ENCODE measurements at regions not wholly inside any gene's neighbourhood (a gene's known extent, or its start where the extent isn't known, plus 50 kb on each side); places are given as distances from the start of the nearest gene placed in this dataset.

DNA sequence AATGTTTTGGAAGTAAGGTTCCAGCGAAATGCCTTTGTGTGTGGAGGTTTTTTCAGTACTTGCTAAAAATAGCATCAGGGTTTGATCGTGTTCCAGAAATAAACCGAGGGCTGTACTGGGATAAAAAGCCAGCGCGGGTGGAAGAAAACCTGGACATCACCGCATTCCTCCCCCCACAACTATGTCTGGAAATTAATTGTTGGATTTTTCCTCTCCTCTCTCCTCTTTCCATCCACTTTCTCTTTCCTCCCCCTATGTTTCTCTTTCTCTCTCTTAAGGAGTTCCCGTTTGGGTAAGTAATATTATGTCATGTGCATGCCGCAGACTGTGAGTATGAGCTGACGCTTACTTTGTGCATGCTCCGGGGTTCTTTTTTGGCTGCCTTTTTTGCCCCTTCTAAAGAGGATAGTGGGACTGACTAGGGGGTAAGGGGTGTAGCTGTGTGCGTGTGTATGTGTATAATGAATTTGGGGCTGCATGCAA, 104.2 kb upstream of the HSD17B12 start:
- no peak for DNase-seq

DNA sequence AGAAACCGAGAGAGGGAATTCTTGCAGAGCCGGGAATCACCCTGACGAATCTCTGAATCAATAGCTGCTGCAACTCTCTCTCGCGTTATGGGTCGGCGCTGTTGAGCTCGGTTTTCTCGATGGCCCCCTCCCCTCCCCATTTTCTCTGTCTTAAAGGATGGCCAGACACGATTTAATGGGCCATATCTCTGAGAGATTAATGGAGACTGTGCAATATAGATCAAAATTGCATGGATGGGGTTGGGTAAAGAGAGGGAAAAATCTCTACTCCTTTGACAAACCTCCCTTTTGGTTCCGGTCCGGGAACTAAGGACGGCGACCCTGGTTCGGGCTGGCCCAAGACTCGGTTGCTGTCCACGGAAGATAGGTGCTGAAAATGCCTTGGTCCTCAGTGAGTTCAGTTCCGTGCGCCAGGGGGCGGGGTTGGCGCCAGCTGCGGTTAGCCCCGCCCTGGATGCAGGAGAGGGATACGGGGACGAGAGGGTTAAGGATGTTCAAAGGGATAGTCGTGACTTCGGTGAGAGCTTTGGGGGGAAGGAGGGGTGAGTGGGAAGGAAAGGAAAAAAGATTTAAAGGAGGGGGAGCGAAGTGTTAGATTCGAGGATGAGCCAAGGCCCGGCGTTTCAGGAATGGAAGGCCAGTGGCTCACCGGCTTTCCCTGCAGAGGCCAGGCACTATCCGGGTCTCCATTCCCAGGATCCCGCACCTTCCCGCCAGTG, 103.6 kb upstream of the HSD17B12 start:
- no peak for DNase-seq

DNA sequence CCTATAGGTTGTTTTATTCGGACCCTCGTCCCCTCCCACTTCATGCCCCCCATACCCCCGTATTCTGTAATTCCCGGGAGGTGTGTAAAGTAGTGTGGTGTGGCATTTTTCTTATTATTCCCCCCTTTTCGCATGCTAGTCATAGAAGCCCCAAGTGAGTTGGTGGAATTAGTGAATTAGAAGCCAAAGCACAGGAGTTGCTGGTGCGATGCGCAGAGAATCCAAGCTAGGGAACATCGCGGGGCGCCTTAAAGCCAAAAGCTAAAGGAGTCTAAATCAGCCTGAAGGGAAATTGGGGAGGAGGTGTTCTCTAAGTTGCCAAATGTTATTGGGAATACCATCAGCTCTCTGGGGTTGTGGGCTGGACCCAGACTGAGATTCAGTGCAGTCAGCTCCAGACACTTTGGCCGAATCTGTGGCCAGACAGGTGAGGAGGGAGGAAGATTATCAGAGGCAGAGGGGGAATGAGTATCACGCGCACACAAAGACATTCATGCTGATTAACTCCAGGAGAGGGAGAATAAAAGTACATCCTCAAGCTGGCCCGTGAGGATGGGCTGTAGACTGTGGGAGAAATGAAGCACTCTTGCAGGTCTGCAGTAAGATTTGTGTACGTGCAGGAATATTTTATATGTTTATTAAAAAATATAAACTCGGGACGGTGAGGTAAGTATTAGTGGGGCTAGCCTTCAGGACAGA, 102.8 kb upstream of the HSD17B12 start:
- no peak for DNase-seq

DNA sequence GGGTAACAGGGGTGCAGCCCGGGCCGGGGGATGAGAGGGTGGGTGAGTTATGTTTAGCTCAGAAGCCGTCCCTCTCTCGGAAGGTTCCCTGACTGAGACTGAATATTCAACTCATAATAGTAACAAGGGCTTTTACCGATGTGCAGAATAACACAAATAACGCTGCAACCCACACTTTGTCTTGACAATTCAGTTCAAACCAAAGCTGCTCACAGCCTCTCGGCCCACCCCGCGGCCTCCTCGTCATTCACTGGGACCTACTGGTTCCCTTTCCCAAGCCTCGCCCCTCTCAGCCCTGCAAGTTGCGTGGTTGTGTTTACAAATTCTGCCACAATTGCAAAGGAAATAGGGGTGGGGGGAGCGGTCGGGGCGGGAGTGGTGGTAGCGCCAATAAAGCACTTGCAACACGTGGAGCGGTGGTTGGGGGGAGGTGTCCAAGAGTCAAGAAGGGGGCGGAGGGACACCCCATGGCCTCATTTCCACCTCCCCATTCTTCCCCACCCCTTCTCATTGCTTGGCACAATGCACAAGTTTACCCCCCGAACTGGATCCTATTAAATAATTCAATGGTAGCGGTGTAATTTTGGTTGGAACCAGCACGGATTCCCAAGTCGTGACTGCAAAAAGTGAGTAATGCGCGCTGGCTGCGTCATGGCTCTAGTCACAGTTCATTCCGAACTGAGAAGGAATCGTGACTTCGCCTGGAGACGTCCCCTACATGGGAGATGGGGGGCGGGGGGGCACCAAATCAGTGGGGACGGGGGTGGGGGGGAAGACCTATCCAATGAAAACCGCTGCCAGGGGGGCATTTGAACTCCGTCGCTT, 102.0 kb upstream of the HSD17B12 start:
- no peak for DNase-seq

DNA sequence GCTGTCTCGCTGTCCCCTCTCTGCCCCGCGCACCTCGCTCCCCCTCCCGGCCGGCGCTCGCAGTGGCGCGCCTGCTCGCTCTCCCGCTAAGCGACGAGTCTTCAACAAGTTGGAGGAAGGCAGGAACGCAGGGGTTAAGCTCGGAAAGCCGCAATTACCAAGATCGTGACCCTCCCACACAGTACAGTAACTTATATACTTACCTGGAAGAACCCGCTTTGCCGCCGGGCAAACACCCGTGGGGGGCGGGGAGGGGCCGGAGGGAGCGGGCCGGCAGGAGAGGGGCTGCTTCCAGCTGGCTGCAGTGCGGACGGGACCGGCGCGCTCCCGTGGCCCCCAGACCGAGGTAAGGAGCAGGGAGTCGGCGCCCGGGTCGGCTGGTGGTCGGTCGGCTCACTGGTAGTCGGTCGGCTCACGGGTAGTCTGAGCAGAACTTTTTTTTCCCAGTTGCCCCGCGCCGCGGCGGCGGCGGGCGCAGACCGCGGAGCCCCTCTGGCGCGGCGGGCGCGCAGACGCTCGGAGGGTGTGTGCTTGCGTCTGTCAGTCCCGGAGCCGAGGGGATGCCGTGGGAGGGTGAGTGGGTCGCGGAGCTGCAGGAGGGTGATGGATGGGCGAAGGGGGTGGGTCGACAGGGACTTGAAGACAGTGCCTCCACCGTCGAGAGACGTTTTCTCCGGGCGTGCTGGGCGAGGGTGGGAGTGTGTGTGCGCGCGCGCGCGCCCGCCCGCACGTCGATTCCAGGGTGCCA, 101.2 kb upstream of the HSD17B12 start:
- no peak for DNase-seq

DNA sequence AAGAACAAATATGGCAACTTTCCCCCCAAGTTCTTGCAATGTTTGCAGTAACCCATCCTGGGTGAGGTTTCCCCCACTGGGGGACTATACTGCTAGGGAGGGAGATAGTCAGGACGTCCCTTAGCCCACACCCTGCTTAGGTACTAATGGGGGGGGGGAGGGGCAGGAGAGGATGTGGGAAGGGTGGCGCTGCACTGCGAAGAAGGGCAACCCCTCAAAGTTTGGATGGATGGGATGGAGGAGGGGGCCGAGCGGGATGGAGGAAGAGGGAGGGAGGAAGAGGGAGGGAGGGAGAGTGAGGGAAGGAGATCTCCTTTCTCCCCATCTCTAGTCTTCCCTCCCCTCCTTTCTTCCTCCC, 100.6 kb upstream of the HSD17B12 start:
- DNase-seq: no peak

DNA sequence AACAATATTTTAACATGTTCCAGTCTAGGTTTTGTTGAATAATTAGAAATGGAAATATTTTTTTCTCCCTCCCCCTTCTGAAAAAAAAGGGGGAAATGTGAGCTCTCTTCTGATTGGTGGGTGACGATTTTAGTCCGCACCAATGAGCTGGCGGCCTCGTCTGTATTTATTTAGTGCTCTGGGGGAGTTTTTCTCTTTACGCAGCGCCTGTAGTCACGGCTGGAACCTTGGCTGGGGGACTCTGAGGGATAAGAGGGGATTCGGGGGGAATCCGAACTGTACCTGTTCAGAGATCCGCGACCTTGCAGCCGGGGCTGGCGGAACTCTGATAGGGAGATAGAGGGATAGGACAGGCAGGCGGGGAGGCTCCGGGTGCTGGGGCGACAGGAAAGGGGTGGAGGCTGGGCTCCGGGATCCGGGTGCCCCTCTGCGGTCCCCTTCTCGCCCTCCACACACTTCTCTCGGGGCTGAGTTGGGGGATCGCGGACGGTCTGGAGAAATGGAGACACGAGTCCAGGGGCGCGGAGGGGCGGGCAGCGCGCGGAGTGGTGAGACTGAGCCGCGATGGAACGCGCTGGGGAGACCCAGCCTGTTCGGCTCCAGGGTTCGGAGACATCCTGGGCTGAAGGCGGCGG, 99.7 kb upstream of the HSD17B12 start:
- DNase-seq: no peak

DNA sequence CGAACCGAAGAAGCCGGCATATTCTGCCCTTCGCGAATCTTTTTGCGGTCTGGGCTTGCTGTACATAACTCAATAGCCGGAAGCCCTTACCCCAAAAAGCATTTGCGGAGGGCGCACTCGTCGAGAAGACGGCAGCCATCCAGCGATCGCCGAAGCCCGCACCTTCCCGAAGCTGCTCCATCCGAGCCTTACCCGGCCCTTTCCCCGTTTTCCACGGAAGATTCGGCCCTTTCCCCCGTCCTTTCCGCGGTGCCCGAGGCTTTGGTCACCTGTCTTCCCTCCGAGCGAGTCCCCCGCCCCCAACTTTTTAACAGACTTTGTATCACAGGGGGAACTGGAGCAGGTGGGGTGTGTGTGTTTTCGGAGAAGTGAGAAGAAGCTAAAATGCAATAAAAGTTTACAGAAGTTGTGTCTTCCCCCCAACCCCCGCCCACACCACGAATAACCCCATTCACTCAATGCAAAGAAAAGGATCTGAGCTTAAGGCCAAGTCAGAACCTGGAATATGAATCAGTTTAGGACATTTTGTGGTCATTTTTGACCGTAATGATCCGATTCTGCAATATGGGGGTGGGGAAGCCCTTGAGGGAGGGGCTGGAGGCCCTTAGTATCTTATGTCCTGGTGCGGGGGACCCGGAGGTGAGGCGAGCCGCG, 99.0 kb upstream of the HSD17B12 start:
- DNase-seq: no peak

DNA sequence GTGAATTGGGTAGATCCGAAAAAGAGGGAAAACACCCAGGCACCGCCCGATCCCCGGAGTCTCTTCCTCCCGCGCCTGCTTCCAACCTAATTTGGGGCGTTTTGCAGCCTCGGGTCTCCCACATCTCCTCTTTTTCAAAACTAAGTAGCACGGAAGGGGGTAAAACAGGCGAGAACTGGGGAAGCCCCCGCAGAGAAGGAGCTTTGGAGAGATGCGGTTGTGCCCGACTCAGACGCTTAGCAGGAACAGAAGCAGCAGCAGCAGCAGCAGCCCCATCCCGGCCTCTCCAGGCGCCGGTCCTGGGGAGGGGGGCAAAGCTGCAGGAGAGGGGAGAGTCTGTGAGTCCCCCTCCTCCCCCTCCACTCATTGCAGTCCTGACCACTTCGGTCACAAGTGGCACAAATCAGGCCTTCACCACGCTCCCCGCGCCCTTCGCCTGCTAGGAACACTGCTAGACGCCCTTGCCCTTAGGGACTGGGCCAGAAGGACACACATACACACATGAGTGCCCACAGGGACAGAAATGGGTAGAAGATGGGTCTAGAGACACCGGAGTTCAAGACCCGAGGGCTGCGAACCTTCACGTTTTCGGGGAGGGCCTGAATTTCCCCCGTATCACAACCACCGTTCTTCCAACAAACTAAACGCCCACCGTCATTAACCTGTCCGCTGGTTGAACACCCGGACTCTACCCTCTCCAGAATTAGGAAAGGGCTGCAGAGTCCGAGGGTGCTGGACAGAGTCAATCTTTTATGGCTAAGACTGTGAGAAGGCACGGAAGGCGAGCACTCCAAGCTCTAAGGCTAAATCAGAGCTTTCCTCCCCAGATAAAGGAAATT, 98.3 kb upstream of the HSD17B12 start:
- DNase-seq: no peak

DNA sequence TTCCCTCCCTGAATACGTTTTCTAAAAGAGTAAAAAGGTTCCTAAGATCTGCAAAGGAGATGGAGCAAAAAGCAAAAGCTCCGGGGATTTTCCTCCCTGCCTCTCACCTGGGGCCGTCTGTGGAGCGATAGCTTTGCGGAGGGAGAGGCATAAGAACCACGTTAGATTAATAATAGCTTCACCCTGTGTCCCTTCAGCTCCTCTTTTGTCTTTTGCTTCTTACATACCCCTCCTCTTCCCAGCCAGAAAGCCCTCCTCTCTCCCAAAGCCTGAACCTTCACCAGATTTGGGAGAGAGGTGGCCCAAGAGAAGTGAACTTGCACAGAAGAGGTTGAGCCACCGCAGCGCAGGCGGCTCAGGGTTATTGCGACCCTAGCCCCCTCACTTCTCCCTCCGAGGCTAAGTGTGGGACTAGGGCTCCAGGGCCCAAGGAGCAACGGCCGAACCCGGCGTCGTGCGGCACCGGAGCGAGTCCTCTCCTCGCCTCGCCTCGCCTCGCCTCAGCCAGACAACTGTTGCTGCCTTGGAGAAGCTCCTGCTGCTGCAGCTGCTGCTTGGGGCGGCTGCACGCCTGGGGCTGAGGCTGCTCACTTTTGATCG, 97.6 kb upstream of the HSD17B12 start:
- no peak for DNase-seq

DNA sequence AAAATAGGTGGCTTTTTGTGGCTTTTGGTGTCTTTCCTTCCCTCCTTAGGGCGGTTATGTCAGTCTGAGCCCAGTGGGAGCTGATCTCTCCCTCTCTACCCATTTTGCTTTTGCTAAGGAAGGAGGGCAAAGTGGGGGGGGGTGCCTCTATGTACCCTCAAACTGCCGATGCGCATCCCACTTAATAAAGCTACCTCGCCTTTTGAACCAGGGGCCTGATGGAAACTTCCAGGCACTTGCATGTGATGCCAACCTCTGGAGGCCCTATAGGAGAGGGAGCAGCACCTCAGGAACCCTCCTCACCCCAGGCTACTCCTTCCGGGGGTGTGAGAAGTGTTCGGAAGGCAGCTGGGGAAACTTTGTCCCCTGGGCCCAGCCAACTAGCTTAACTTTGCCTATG, 97.0 kb upstream of the HSD17B12 start:
- no peak for DNase-seq

DNA sequence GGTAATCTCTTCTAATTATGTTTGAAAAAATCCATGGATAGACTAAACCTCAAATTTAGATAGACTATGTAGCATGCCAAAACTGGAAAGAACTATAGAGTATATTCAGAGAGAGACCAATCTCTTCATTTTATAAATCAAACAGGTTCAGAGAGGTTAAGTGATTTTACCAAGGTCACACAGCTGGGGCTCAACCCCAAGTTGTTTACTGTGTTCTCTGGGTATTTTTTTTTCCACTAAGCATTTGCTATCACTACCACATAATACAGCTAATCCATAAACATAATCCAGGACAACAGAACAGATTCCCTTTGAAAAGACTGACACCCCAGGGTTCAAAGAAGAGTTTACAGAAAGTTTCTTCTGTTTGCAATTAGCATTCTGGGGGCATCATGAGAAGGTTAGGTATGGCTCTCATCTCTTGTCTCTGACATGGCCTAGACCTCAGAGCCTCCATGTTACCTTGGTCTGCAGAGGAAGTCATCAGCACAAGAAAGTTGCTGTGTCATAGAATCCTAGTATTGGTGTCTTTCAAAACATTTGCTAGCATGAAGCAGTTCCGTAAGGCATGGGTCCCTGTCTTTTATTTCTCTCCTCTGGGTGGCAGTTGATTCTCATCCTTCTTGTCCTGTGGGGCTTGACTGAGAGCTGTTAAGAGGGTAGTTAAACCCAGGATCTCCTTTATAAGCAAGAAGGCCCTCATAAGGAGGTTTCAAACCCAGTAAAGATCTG, 94.5 kb upstream of the HSD17B12 start:
- no peak for DNase-seq

DNA sequence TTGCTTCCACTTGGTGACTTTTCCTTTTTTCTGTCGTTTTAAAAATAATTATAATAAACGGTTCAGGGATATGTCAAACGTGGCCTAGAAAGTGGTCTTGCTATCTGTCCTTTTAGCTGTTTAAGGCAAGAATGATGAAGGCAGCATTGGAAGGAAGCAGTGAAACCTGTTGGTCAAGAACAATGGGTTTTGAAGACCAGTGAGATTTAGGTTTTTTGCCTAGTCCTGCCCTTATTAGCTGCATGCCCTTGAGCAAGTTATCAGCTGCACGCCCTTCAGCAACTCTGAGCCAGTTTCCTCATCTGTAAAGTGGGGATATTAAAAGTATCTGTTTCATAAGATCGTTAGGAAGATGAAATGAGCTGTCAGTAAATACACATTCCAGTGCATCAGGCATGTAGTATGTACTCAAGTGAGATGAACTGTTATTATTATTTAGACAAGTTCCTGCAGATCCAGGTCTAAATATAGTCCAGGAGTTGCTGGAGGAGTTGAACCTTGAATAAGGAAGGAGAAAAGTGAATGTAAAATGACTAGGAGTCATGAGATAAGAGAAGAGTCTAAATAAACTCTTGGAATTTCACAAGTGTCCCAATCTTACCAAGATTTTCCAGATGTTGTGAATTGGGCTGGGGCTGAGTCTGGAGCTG, 90.8 kb upstream of the HSD17B12 start:
- DNase-seq: no peak

DNA sequence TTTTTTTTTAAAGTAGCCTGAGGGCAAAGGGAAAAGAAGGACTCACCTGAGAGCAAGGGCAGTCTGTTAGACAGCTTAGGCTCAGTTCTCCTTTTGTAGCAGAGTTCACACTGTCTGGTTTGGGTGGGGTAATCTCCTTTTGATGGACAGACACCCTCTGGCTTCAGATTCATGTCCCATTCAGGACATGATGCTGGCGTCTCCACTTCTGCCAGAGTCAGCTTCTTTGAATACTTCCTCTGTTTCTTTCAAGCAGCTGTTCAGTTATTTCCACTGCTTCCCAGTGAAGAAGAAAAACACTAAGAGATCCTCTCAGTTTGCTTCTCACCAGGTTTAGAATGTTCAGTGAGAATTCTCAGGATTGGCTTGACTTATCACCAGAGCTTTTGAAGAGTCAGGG, 79.0 kb upstream of the HSD17B12 start:
- DNase-seq: no peak

DNA sequence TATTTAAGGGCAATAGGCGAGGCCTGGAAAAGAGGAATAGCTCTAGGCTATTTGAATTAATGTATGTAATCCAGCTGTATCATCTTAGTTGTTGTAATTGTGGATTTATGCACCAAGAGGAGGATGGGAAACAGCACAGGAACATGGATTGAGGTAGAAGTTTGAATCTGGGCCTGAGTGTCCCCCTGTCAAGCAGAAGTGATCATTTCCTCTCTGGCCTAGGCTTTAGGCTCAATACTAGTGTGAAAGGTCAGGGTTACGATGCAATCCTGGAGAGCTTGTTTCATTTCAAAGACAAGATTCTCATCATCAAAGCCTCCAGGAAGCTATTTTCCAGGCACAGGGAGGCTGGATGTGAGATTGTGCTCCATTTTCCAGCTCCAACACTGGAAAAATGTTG, 77.9 kb upstream of the HSD17B12 start:
- DNase-seq: no peak

DNA sequence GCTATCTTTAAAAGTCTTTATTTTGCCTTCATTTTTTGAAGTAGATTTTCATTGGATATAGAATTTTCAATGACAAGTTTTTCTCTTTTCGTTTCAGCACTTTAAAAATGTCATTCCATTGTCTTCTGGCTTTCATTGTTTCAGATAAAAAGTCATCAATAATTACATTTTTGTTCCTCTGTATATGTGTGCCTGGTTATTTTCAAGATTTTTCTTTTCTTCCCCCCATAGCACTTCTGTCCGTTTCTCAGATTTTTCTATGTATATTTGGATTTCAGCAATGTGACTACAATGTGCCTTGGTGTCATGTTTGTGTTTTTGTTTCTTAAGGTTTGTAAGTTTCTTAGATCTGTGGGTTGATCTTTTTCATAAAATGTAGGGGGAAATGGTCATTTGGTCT, 66.3 kb upstream of the HSD17B12 start:
- no peak for DNase-seq

DNA sequence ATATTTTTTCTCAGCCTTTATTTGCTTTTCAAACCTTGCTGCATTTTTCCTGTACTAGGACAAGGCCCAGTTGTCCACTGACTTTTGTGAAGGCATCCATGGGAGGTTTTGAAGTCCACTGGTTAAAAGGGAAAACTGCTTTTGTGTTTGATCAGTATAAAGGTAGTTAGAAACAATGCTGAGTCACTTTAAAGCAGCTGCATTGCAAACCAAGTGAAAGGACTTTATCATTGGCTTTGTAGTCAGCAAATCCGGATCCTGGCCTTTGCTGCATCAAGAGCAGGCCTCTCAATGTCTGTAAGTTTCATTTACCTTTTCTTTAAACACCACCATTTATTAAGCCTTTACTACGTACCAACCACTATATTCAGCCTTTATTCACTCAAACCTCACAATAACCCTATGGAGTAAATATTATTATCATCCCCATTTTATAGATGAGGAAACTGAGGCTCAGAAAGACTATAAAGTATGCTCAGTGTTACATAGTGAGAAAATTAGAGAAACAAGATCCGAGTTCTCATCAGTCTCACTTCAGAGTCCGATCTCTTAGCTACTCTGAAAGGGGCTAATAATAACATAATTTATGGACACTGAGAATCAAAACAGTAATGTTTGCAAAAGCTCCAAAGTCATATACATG, 60.6 kb upstream of the HSD17B12 start:
- no peak for DNase-seq

DNA sequence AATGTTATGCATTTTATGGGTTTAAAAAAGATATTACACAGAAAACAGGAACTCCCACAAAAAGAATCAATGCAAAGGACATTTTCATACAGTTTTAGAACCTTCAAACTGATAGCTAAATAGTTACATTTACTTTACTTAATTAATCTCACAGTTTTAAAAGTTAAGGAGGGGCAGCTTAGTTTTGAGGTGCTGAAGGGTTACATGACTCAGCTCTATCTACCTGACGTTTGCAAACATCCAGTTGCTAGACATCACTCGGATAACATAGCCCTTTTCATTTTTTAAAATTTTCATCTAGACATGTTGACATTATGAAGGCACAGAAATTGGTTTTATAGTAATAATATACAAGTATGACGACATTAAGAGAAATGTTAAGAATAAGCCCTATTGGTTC, 53.7 kb upstream of the HSD17B12 start:
- no peak for DNase-seq
